ENCODE measurements at regions not wholly inside any gene's neighbourhood (a gene's known extent, or its start where the extent isn't known, plus 50 kb on each side); places are given as distances from the start of the nearest gene placed in this dataset.

DNA sequence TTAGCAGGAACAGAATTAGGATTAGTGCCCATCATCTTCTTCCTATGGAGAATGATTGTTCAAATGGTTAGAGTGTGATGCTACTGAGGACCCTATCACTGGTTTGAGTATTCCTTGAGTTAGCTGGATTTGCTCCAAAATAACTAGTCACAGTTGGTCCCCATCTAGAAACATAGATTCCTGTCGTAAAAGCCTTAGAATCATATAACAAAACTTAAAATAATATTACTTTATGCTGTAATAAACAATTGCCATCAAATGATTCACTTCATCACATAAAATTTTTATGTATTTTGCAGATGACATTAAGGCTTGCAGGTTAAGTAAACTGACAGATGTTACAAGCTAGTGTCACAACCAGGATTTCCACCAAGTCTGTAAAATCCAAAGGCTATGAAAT, 209.8 kb downstream of the CCER1 start:
- DNase-seq (ENCODE audit: extremely low read depth, low read depth) = no peak
- no peak overlapping the region for H3K4me3 ChIP-seq (replicated peaks; ENCODE audit: low read depth, low read length)
- TF ChIP-seq, protein P1, sequence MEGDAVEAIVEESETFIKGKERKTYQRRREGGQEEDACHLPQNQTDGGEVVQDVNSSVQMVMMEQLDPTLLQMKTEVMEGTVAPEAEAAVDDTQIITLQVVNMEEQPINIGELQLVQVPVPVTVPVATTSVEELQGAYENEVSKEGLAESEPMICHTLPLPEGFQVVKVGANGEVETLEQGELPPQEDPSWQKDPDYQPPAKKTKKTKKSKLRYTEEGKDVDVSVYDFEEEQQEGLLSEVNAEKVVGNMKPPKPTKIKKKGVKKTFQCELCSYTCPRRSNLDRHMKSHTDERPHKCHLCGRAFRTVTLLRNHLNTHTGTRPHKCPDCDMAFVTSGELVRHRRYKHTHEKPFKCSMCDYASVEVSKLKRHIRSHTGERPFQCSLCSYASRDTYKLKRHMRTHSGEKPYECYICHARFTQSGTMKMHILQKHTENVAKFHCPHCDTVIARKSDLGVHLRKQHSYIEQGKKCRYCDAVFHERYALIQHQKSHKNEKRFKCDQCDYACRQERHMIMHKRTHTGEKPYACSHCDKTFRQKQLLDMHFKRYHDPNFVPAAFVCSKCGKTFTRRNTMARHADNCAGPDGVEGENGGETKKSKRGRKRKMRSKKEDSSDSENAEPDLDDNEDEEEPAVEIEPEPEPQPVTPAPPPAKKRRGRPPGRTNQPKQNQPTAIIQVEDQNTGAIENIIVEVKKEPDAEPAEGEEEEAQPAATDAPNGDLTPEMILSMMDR (IDR thresholded peaks at IDR 0.05; ENCODE audit: low read depth, low read length, missing control alignments) = no peak

DNA sequence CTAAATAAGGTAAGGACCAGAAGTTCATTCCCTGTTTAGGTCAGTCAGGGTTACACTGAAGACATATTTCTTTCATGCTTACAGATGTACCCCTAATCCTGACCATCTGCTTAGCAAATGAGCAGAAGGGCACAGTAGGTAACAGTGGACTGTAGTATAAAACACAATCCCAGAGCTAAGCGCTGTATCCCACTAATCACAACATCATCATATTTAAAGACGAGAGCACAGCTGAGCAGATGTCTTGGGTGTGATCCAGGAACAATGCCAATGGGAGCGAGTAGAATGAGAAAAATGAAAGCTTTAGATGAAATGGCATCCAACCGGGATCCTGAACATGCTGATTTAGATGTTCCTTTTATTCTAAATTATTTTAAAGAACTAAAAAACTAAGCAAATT, 213.4 kb downstream of the CCER1 start:
- DNase-seq (ENCODE audit: extremely low read depth, low read depth) = no peak
- no peak overlapping the region for H3K4me3 ChIP-seq (replicated peaks; ENCODE audit: low read depth, low read length)
- TF ChIP-seq, protein P1 (IDR thresholded peaks at IDR 0.05; ENCODE audit: low read depth, low read length, missing control alignments) = no peak

DNA sequence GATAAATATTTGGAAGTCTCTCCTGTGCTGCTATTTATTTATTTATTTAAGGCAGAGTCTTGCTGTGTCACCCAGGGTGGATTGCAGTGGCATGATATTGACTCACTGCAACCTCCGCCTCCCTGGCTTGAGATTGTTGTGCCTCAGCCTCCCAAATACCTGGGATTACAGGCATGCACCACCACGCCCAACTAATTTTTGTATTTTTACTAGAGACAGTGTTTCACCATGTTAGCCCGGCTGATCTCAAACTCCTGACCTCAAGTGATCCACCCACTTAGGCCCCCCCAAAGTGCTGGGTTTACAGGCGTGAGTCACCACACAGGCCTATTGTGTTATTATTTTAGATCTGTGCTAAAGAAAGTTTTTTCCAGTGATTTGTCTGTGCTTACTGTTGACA, 225.2 kb downstream of the CCER1 start:
- no peak for DNase-seq (ENCODE audit: extremely low read depth, low read depth)
- no peak overlapping the region for H3K4me3 ChIP-seq (replicated peaks; ENCODE audit: low read depth, low read length)
- TF ChIP-seq, protein P1 (IDR thresholded peaks at IDR 0.05; ENCODE audit: low read depth, low read length, missing control alignments) = no peak

DNA sequence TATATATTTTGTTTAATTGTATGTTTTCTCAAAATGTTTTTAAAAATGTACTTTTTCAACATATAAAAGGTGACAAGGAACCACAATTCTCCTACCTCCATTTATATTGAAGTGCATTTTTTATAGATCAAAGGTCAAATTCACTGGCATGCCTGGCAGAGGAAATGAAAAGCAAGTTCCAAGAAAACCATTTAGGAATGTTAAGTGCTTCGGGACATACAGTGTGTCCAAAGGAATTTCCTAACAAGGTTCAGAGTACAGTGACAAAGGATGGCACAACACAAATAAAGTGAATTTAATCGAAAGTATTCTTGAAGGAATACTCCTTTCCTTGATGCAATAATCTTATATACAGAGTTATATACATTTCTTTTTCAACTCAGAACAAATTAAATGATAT, 242.3 kb downstream of the CCER1 start:
- no peak for DNase-seq (ENCODE audit: extremely low read depth, low read depth)
- TF ChIP-seq, protein P1 (IDR thresholded peaks at IDR 0.05; ENCODE audit: low read depth, low read length, missing control alignments) = no peak
- H3K4me3 ChIP-seq (replicated peaks; ENCODE audit: low read depth, low read length) = no peak overlapping the region

DNA sequence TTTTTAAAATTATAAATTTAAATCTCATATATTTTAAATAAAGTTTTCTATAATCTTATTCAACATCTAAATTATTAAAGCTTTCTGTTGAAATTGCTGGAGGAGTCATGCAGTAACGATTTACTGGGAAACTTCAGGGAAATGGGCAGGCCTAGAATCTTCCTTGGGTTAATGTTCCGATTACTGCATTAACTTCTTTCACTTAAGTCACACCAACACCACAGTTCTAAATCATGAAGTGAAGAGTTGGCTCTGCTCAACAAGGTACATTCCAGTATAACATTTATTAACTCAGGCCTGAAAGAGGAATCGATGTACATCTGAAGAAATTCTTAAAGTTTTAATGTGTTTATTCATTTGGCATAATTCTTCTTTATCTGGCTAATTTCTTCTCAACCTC, 244.3 kb downstream of the CCER1 start:
- no peak for DNase-seq (ENCODE audit: extremely low read depth, low read depth)
- TF ChIP-seq, protein P1 (IDR thresholded peaks at IDR 0.05; ENCODE audit: low read depth, low read length, missing control alignments) = no peak
- H3K4me3 ChIP-seq (replicated peaks; ENCODE audit: low read depth, low read length) = no peak overlapping the region

DNA sequence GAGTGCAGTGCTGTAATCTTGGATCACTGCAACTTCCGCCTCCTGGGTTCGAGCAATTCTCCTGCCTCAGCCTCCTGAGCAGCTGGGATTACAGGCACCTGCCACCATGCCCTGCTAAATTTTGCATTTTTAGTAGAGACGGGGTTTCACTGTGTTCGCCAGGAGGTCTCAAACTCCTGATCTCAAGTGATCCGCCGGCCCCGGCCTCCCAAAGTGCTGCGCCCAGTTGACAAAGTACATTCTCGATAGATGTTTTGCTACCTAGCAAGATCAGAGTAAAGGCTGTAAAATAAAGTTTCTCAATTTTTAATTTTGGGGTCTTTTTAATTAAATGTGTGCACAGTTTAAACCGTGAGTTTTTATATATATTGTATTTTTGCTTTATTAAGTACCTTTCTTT, 248.9 kb downstream of the CCER1 start:
- DNase-seq (ENCODE audit: extremely low read depth, low read depth) = no peak
- TF ChIP-seq, protein P1 (IDR thresholded peaks at IDR 0.05; ENCODE audit: low read depth, low read length, missing control alignments) = no peak
- H3K4me3 ChIP-seq (replicated peaks; ENCODE audit: low read depth, low read length) = no peak overlapping the region

DNA sequence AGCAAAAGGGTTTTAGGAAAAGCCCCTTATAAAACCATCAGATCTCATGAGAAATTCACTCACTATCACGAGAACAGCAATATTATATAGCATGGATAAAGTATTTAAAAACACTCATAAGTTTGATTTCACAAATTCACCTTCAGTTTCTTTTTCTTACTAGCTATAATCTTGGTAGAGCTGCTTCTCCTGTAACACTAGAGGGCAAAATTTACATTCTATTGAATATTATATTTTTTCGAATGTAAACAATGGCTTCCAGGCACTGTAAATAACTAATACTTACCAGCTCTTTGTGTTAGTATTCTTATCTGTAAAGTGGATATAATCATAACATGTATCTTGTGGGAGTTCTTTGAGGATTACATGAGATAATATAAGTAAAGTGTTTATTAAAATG, 259.6 kb downstream of the CCER1 start:
- DNase-seq (ENCODE audit: extremely low read depth, low read depth) = no peak
- H3K4me3 ChIP-seq (replicated peaks; ENCODE audit: low read depth, low read length) = no peak overlapping the region
- TF ChIP-seq, protein P1 (IDR thresholded peaks at IDR 0.05; ENCODE audit: low read depth, low read length, missing control alignments) = peak; percentile 15
